Right renal cortex interstitium (tissue), 3 donors: ENCODE measurements at regions not wholly inside any gene's neighbourhood (a gene's known extent, or its start where the extent isn't known, plus 50 kb on each side); places are given as distances from the start of the nearest gene placed in this dataset.

Source experiments
- DNase-seq, 3 donors: peaks; one replicate each; pipeline ENCODE4 v3.0.0-alpha.2; 2013; ENCODE audit warnings: low read depth in 3 of 3, low spot score in 2 of 3

DNA sequence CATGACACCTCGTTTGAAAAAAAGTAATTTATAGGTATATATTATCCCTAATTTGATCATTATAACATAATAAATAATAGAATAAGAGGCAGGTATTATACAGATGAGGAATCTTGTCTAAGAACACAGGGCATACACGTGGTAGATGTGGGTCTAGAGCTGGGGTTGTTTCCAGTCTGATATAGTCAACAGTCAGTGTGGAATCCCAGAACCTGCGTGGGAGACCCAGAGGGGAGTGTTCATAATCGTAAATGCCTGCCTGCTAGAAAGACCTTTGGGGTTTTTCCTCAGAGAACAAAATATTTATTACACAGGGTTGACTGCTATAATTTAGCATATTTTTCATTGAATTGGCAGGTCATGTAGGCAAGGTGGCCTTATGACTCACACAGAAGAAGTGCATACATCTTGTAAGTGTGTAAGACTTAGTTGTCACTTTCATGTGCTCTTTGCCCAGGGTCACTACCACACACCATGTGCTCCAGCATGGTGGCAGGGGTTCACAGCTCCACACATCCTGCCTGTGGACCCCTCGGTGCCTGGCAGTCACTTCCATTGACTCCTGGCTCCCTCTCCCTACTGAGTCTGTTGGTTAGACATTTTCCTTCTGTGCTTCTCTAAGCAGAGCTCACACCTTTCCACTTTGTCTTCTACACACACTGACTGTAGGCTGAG is 94.9 kb upstream of the IKZF1 start:
- DNase-seq: no peak

GRCh38 chr7:50208378-50208982 is 96.0 kb upstream of the IKZF1 start:
- no peak for DNase-seq

DNA sequence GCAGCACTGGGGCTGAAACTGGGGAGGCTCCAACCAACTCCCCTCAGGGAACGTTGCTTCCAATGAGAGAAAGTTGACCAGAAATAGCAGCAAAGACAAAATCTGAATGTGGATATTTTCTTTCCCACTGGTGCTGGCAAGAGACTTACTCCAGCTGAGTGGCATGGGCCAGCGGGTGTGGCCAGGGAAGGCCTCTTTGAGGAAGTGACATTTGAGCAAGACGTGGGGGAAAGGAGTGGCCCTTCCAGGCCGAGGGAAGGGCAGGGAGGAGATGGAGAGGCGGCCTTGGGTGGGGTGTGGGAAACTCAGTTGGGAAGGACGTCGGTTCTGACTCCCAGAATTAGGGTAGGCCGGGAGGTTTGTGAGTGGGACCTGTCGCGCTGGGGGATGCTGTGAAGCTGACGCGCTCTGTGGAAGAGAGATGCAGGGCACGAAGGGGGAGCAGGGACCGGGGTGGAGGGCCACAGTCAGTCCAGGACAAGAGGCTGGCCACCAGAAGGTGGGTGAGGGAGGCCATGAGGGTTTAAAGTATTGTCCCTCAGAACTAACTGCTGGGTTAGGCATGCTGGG is 96.7 kb upstream of the IKZF1 start:
- no peak for DNase-seq

- DNase-seq: no peak
Observed at GRCh38 chr7:50207251-50207564, 97.3 kb upstream of the IKZF1 start.

DNA sequence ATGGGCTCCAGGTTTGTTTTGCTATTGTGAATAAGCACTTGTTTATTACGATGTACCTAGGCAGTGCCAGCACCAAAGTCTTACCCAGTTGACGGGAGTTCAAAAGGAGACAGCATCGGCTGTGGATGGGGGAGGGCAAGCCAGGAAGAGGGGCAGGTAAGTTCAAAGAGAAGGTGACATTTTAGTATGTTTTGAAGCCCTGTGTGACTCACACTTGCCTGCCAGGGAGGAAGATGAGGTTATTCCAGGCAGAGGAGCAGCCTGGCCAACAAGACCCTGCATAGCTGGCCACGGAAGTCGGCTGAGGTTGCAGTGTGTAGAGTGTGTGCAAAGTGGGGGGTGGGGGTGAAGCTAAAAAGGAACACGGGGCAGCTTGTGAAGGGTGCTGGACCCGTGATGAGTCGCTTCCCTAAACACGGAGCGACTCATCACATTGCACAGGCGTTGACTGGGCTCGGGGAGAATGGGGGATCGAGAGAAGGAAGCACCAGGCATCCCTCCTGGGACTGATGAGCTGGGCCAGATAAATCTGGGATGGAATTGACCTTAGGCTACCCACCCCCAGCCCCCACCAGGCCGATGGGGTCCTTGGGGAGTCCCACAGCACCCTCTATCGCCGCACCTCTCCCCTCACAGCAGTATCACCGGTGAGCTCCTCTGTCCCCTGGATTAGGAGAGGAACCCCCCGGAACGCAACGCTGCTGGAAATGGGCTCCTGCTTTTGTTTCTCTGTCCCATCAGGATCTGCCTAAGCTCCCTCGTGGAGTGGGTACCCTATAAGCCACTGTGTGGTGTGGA is 97.9 kb upstream of the IKZF1 start:
- DNase-seq: no peak

GRCh38 chr7:50205011-50205410 is 99.5 kb upstream of the IKZF1 start:
- no peak for DNase-seq

- DNase-seq: no peak
Observed at GRCh38 chr7:50204581-50204980, 99.9 kb upstream of the IKZF1 start.

- DNase-seq: no peak
Observed at GRCh38 chr7:50203521-50203920, 101.0 kb upstream of the IKZF1 start.

- DNase-seq: no peak
Observed at GRCh38 chr7:50202052-50202555, 102.4 kb upstream of the IKZF1 start.

GRCh38 chr7:50199824-50200223 is 104.7 kb upstream of the IKZF1 start:
- DNase-seq: no peak

DNA sequence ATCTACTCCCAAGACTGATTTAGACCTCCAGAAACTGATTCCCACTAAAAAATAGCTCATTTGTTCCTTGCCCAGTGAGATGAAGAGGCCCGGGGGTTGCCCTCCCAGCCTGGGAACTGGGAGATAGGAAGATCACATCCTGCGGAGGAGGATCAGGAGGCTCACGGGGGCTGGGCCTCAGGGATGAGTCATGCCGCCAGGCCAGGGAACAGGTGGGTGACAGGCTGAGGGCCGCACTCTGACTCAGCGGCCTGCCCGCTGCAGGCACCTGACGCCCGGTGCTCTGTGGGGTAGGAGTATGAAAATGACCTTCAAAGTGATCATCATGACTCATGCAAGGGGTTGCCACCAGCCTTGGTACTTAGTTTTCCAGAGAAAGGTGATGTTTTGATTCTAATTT is 104.5 kb upstream of the ZPBP start:
- DNase-seq: no peak

DNA sequence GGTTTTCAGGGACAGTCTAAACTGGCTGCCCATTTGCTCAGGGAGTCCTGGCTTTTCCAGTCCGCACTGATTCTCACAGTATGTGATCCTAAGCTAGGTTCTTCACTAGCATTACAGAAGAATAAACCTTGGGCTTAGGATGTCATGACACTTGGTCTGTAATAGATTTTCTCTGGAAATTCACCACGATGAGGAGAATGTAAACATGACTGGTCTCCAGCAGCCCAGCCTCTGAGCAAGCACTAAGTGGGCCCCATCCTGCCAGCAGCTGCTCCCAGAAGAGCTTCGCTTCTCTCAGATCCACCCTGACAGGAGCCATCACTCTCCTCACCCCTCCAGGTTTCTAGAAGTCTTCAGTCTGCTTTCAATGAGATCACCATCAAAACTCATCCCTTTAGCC is 103.7 kb upstream of the ZPBP start:
- DNase-seq: no peak

DNA sequence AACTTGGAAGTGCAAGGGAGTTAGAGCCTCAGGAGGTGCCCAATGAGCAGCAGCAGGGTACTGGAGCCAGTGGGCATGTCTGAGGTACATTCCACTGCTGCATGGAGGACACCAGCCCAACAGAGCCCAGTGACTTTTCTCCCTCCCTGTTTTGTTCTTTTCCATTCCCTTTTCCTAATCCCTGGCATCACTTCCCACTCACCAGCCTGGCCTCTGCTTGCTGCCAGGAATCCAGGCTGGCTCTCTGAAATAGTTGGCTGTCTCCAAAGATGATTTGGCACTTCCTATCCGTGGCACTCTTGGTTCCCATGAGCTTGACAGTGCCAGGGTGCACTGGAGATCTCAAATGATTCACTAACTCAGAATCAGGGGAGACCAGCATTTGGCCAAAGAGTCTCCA is 97.7 kb upstream of the ZPBP start:
- DNase-seq: no peak

- DNase-seq: no peak
Observed at GRCh38 chr7:50189371-50189770, 96.3 kb upstream of the ZPBP start.

GRCh38 chr7:50185951-50186682 is 93.1 kb upstream of the ZPBP start:
- no peak for DNase-seq

- DNase-seq: no peak
Observed at GRCh38 chr7:50185208-50185607, 92.2 kb upstream of the ZPBP start.

DNA sequence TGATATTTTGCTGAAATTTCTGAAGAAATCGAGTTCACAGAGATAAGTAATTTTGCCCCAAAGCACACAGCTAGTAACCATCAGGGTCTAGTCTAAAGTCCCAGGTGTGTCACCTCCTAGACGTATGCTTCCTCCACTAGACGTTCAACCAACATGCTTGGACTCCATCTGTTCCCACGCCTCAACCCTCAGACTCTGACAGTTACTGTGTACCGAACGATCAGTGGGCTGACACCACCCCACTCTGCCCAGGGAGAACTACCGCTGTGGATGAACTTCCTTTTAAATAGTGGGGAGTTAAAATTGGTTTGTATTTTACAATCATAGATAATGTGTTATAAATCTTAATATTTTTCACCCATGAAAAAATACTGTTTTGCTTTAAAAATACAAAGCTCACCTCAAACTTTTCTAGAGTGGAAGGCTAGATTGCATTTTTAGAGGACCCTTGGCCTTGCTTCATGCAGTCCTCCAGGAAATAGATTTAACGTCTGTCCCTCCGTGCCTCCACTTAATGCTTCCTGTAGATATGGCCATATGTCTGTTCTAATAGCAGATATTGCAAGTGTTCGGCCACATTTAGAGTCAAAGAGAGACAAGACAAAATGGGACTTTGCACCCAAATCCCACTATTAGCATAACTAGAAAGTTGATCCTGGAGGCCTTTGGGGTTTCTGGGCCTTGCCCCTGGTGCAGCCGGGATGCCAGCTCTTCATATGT is 91.4 kb upstream of the ZPBP start:
- DNase-seq: no peak

GRCh38 chr7:50182759-50183158 is 89.7 kb upstream of the ZPBP start:
- DNase-seq: no peak

- no peak for DNase-seq
Observed at GRCh38 chr7:50181081-50181480, 88.0 kb upstream of the ZPBP start.

DNA sequence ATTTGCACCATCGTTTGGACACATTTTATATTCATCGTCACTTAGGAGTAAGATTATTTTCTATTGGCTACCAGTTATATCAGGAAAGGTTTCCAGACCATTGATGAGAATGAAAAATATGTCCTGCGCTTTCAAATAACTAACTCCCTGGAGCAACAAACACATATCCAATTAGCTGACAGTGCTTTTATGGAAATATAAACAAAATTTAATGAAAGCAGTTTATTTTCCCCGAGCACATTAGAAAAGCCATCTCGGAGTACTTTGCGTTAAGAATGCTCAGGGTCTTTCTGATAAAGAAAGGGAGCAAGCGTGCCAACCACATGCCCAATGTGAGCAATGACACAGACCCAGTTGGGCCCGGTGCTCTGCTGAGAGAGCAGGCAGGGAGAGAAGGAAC is 85.1 kb upstream of the ZPBP start:
- DNase-seq: no peak
